Stomach (tissue), 8 donors: ENCODE measurements at regions not wholly inside any gene's neighbourhood (a gene's known extent, or its start where the extent isn't known, plus 50 kb on each side); places are given as distances from the start of the nearest gene placed in this dataset.

ENCODE experiments used
- DNase-seq, 2 donors: peaks; one replicate each; pipeline versions ENCODE4 v3.0.0 to v3.0.0-alpha.2; 2013 to 2019
- H3K27ac ChIP-seq, 5 donors: fragments of 200-600 bp in 4 of 5; sonication (generic) in 4 of 5; one replicate each; pipeline ENCODE4 v1.5.1; 2013 to 2019; ENCODE audit warnings: mild to moderate bottlenecking in 1 of 5, moderate library complexity in 1 of 5
- H3K27me3 ChIP-seq, 3 donors: fragments of 200-600 bp; sonication (generic); one replicate each; pipeline ENCODE4 v1.5.1; 2017 to 2019; ENCODE audit warnings: mixed run types in 1 of 3
- H3K36me3 ChIP-seq, 4 donors: fragments of 200-600 bp; sonication (generic); 1 replicate in 3 of 4; 2 replicates in 1 of 4; pipeline ENCODE4 v1.5.1; 2016 to 2019
- H3K4me1 ChIP-seq, 4 donors: fragments of 200-600 bp; sonication (generic); one replicate each; pipeline ENCODE4 v1.5.1; 2016 to 2019
- H3K4me3 ChIP-seq, 4 donors: fragments of 200-600 bp; sonication (generic) in 3 of 4; one replicate each; pipeline ENCODE4 v1.5.1; 2016 to 2019; ENCODE audit warnings: mild to moderate bottlenecking in 1 of 4
- H3K9me3 ChIP-seq, 4 donors: fragments of 200-600 bp; sonication (generic); one replicate each; pipeline ENCODE4 v1.5.1; 2016 to 2019
- CTCF ChIP-seq, 7 experiments: fragments of 450-650 bp in 4 of 7; fragments of 200-600 bp in 3 of 7; sonication (generic) in 3 of 7; IDR thresholded peaks; one replicate each; pipeline ENCODE4 v1.5.1; 2016 to 2019; ENCODE audit warnings: antibody characterized with exemption in 7 of 7, control low read depth in 2 of 7, mild to moderate bottlenecking in 1 of 7
- EP300 ChIP-seq: sonication (generic); formaldehyde crosslinking; IDR thresholded peaks from one replicate; pipeline ENCODE4 v1.6.1; 2017; ENCODE audit warnings: antibody characterized with exemption
- POLR2A ChIP-seq, 4 donors: fragments of 450-650 bp; IDR thresholded peaks; one replicate each; pipeline ENCODE4 v1.6.1; 2016; ENCODE audit warnings: antibody characterized with exemption in 4 of 4, control low read depth in 2 of 4, mild to moderate bottlenecking in 1 of 4, moderate library complexity in 1 of 4
- POLR2AphosphoS5 ChIP-seq, 3 donors: sonication (generic); formaldehyde crosslinking; IDR thresholded peaks; one replicate each; pipeline ENCODE4 v1.6.1; 2016; ENCODE audit warnings: antibody characterized with exemption in 3 of 3
- WGBS, 5 donors: extraction: QIAGEN DNeasy Blood & Tissue Kit in 3 of 5; methylation state at CpG; one replicate each; pipeline versions ENCODE4 v1.1.5 to v1.1.7; 2013 to 2018; 5-methylcytosine and 5-hydroxymethylcytosine counted together
- intact Hi-C: fragments of 100-400 bp; cut with DNase I; formaldehyde crosslinking; loops from one replicate; pipeline ENCODE4 v1.15.1; 2023; ENCODE audit warnings: low total_unique reads
- donor health status: healthy with polysubstance abuse.
- donor health status: Bipolar disorder and iron deficiency.
- donor health status: healthy.

- H3K4me1 ChIP-seq: no peaks in the 10 kb centered on the region
- H3K27ac ChIP-seq: no peak overlapping the region
- no peaks in the 10 kb centered on the region for H3K27me3 ChIP-seq
- intact Hi-C loops: no loop called here
- TF ChIP-seq EP300: no peak
- no peak for TF ChIP-seq POLR2A (IDR thresholded peaks at IDR 0.05)
- TF ChIP-seq POLR2AphosphoS5 (IDR thresholded peaks at IDR 0.05): no peak
- TF ChIP-seq CTCF (IDR thresholded peaks at IDR 0.05): no peak
- no peak for DNase-seq
- H3K9me3 ChIP-seq: no peaks in the 10 kb centered on the region
- no peak overlapping the region for H3K4me3 ChIP-seq
- 85 to 92% (median 89%) methylated on average over 6 of the region's 6 CpGs for WGBS, 5 donors
- no peaks in the 10 kb centered on the region for H3K36me3 ChIP-seq
These were observed 224.0 kb downstream of the PTBP2 start for GRCh38 chr1:96945509-96946084.

GRCh38 chr1:96955307-96956012 lies 233.9 kb downstream of the PTBP2 start:
- TF ChIP-seq CTCF (IDR thresholded peaks at IDR 0.05) (no peak), POLR2A (IDR thresholded peaks at IDR 0.05) (no peak), POLR2AphosphoS5 (IDR thresholded peaks at IDR 0.05) (no peak), EP300 (no peak)

GRCh38 chr1:96962216-96962615 lies 240.6 kb downstream of the PTBP2 start:
- intact Hi-C loops: loop anchor here (10.0 kb wide), 1 partner anchor 1093 kb away; no protein-coding TSS in a partner anchor
- TF ChIP-seq POLR2A (IDR thresholded peaks at IDR 0.05) (no peak), EP300 (no peak), POLR2AphosphoS5 (IDR thresholded peaks at IDR 0.05) (no peak), CTCF (IDR thresholded peaks at IDR 0.05) (no peak)
- DNase-seq: peak in 1 of 2 donors; percentile 14
- Histone ChIP-seq H3K9me3 (no peaks in the 10 kb centered on the region), H3K4me3 (no peak overlapping the region), H3K27me3 (no peaks in the 10 kb centered on the region), H3K4me1 (peaks cover 0 to 11% (median 5%) of the 10 kb centered on the region in 4 donors), H3K27ac (no peak overlapping the region), H3K36me3 (no peaks in the 10 kb centered on the region)
- WGBS, 5 donors: 45 to 75% (median 62%) methylated on average over 2 of the region's 2 CpGs

More at GRCh38 chr1:96955307-96956012, 233.9 kb downstream of the PTBP2 start:
- no peaks in the 10 kb centered on the region for H3K27me3 ChIP-seq
- H3K9me3 ChIP-seq: no peaks in the 10 kb centered on the region
- DNase-seq: no peak
- H3K4me3 ChIP-seq: no peak overlapping the region
- WGBS, 5 donors: 86 to 90% (median 86%) methylated on average over 3 of the region's 3 CpGs
- H3K4me1 ChIP-seq: no peaks in the 10 kb centered on the region
- intact Hi-C loops: no loop called here
- H3K36me3 ChIP-seq: no peaks in the 10 kb centered on the region
- H3K27ac ChIP-seq: no peak overlapping the region

- 29 to 38% (median 32%) methylated on average over 4 of the region's 4 CpGs for WGBS, 5 donors
- Histone ChIP-seq H3K9me3 (no peaks in the 10 kb centered on the region), H3K4me1 (peaks cover 0 to 11% (median 5%) of the 10 kb centered on the region in 4 donors), H3K4me3 (no peak overlapping the region), H3K36me3 (no peaks in the 10 kb centered on the region), H3K27ac (no peak overlapping the region), H3K27me3 (no peaks in the 10 kb centered on the region)
- peak in 1 of 2 donors; percentile 34 for DNase-seq
- TF ChIP-seq CTCF (IDR thresholded peaks at IDR 0.05) (no peak), EP300 (no peak), POLR2A (IDR thresholded peaks at IDR 0.05) (no peak), POLR2AphosphoS5 (IDR thresholded peaks at IDR 0.05) (no peak)
- intact Hi-C loops: loop anchor here (10.0 kb wide), 1 partner anchor 1092 kb away; no protein-coding TSS in a partner anchor
These were observed 241.2 kb downstream of the PTBP2 start for GRCh38 chr1:96962751-96963211.
